AG04450 (cell line): ENCODE measurements at regions not wholly inside any gene's neighbourhood (a gene's known extent, or its start where the extent isn't known, plus 50 kb on each side); places are given as distances from the start of the nearest gene placed in this dataset.

Experiments used
- CTCF ChIA-PET: fragments of 300-600, 350-600 bp; formaldehyde crosslinking; extraction: SDS; loops from one replicate; lab custom pipeline; 2022; ENCODE audit warnings: antibody characterized with exemption, inconsistent platforms; lab: Charles Lee
- POLR2A ChIA-PET: fragments of 350-600 bp; formaldehyde crosslinking; extraction: SDS; loops from one replicate; lab custom pipeline; 2021; ENCODE audit warnings: antibody characterized with exemption, inconsistent platforms; lab: Yijun Ruan, JAX
- DNase-seq: peaks from one replicate; pipeline ENCODE4 v3.0.0-alpha.2; 2011; ENCODE audit warnings: low read depth, low spot score
- H3K27ac ChIP-seq: one replicate; pipeline ENCODE4 v1.5.1; 2012; ENCODE audit warnings: low read depth, low read length, control low read depth
- H3K27me3 ChIP-seq: one replicate; pipeline ENCODE4 v1.6.0; 2012; ENCODE audit warnings: low read length; ENCODE audit not compliant: control insufficient read depth, insufficient read depth
- H3K4me3 ChIP-seq: 2 replicates; pipeline ENCODE4 v1.5.1; 2011; ENCODE audit warnings: mild to moderate bottlenecking, low read depth, low read length, control low read depth
- H3K9me3 ChIP-seq: 2 replicates; pipeline ENCODE4 v1.5.1; 2012; ENCODE audit warnings: low read length; ENCODE audit not compliant: control insufficient read depth, insufficient read depth
- CTCF ChIP-seq: IDR thresholded peaks from 2 replicates; pipeline ENCODE4 v1.5.1; 2011; ENCODE audit warnings: low read depth, low read length, control low read depth, inconsistent platforms

DNA sequence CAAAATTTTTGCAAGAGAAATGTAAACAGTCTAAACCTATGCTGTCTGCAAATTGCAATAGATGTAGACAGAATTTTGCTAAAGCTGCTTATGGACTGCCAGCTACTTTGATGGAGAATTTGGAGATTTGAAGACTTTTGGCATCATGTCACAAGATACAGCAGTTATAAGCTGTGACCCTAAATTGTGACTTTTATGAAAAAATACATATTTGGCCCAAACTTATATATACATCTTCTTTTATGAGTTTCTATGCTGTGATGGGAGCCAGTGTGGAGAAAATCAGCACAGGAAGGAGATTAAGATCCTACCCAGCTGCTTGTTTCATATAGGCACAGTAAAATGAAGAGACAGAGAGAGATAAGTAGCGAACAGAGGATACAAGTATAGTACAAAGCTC lies 1595.4 kb downstream of the PLA2G4A start:
- ChIA-PET CTCF (no interaction called here), POLR2A (no interaction called here)
- no peak for TF ChIP-seq CTCF
- Histone ChIP-seq H3K4me3 (no peak overlapping the region), H3K9me3 (no peaks in the 10 kb centered on the region), H3K27ac (no peak overlapping the region), H3K27me3 (no peaks in the 10 kb centered on the region)
- no peak for DNase-seq

DNA sequence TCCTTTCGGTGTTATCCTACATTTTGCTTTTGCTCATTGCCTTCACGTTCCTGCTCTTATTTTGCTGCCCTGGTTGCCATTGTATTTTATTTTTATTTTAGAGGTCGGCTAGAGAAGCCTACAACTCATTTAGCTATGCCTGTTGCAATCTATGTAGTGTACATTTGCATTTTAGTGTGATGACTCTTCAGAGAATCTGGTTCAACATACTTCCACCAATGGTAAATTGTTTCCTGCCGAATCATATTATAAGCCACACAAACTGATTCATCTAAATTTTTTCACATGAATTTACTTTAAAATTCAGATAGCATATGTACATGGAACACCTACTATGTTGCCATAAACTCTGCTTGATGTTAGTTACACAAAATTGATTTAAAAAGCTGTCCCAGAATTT lies 1596.9 kb downstream of the PLA2G4A start:
- POLR2A ChIA-PET, result no interaction called here
- H3K9me3 ChIP-seq, result no peaks in the 10 kb centered on the region
- no peak for TF ChIP-seq CTCF
- H3K4me3 ChIP-seq, result no peak overlapping the region
- no peaks in the 10 kb centered on the region for H3K27me3 ChIP-seq
- CTCF ChIA-PET, result no interaction called here
- DNase-seq, result peak; percentile 61
- H3K27ac ChIP-seq, result no peak overlapping the region

DNA sequence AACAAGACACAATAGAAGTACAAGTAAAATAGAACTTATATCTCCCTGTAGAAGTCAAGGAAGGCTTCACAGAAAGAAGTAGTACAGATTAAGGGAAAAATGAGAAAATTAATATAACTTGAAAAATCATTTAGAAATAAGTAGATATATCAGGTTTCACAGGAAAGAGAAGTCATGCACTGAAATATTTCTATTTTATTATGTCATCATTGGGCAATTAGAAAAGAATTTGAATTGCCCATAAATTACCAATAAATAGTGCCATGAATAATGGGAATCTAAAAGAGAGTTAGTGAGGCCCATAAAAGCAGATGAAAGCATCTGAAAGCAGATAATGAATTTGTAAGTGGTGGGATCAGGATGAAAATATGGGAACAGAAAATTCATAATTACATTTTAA lies 1597.8 kb downstream of the PLA2G4A start:
- Histone ChIP-seq H3K27me3 (no peaks in the 10 kb centered on the region), H3K27ac (no peak overlapping the region), H3K4me3 (no peak overlapping the region), H3K9me3 (no peaks in the 10 kb centered on the region)
- CTCF ChIA-PET, result no interaction called here
- no peak for DNase-seq
- POLR2A ChIA-PET, result no interaction called here
- no peak for TF ChIP-seq CTCF

DNA sequence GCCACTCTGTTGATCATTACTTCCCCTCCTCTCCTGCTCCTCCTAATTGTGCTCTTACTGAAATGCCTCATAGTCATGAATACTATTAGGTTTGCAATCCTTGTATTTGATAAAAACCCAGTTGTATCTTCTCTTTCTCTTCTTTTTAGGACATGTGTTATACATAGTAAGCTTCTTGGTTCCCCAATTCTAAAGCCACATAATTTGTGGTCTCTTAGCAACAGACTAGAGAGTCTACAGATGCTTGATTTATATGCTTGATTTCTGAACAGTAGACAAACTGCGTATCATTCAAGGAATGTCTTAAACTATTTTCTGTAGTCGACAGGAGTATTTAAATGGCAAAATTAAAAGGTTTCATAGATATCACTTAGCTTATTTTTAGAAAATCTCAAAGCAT lies 1598.9 kb downstream of the PLA2G4A start:
- no peaks in the 10 kb centered on the region for H3K27me3 ChIP-seq
- ChIA-PET CTCF (no interaction called here), POLR2A (no interaction called here)

GRCh38 chr1:188429386-188429785 lies 1600.6 kb downstream of the PLA2G4A start:
- no peak overlapping the region for H3K4me3 ChIP-seq
- DNase-seq, result no peak
- CTCF ChIA-PET, result no interaction called here
- TF ChIP-seq CTCF, result no peak
- no peak overlapping the region for H3K27ac ChIP-seq
- no peaks in the 10 kb centered on the region for H3K9me3 ChIP-seq
- no peaks in the 10 kb centered on the region for H3K27me3 ChIP-seq
- POLR2A ChIA-PET, result no interaction called here

More for the DNA sequence above, 1598.9 kb downstream of the PLA2G4A start:
- no peak for DNase-seq
- TF ChIP-seq CTCF, result no peak
- no peaks in the 10 kb centered on the region for H3K9me3 ChIP-seq
- no peak overlapping the region for H3K4me3 ChIP-seq
- H3K27ac ChIP-seq, result no peak overlapping the region
